GM23248 (cell line): ENCODE measurements at regions not wholly inside any gene's neighbourhood (a gene's known extent, or its start where the extent isn't known, plus 50 kb on each side); places are given as distances from the start of the nearest gene placed in this dataset.

Experiments used
- EZH2 ChIP-seq: fragments of 200-600 bp; sonication (generic); IDR thresholded peaks from 2 replicates; pipeline ENCODE4 v1.6.1; 2018; ENCODE audit warnings: antibody characterized with exemption, mild to moderate bottlenecking; ENCODE audit not compliant: insufficient read depth, poor library complexity, severe bottlenecking
- EZH2phosphoT487 ChIP-seq: fragments of 200-600 bp; sonication (generic); IDR thresholded peaks from 2 replicates; pipeline ENCODE4 v1.6.1; 2018; ENCODE audit warnings: antibody characterized with exemption, moderate library complexity, mild to moderate bottlenecking, low read depth; ENCODE audit not compliant: insufficient read depth

DNA sequence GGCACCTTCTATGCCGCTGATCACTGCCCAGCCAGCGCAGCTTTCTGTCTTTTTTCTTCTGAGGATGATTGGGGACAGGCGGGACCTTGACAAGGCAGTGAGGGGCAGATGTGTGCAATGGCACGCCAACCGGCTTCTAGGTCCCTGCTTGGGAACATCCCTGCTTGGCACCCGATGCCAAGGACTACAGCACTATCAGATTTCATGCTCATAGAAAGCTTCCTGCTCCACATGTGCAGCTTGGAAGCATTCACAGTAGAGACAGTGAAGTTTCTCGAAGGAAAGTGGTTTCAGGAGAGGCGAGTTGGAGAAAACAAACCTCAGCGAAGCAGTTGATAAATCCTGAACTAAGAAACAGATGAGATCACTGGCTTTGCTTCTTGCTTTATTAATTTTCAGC lies 267.5 kb upstream of the HABP2 start:
- TF ChIP-seq EZH2 (no peak), EZH2phosphoT487 (no peak)
